Liver (tissue), 8 donors: ENCODE measurements at regions not wholly inside any gene's neighbourhood (a gene's known extent, or its start where the extent isn't known, plus 50 kb on each side); places are given as distances from the start of the nearest gene placed in this dataset.

ENCODE experiments used
- DNase-seq: peaks from one replicate; pipeline ENCODE4 v3.0.0-alpha.2; 2017; ENCODE audit warnings: low spot score
- H3K27ac ChIP-seq, 2 donors: one replicate each; pipeline ENCODE4 v1.7.0; 2013; ENCODE audit warnings: inconsistent platforms in 2 of 2, low read length in 2 of 2, control low read depth in 1 of 2, low read depth in 1 of 2, mild to moderate bottlenecking in 1 of 2
- H3K27me3 ChIP-seq, 4 donors: one replicate each; pipeline versions ENCODE4 v1.6.1 to v1.7.0; 2013; ENCODE audit warnings: low read length in 3 of 4, inconsistent platforms in 1 of 4, mild to moderate bottlenecking in 1 of 4, moderate library complexity in 1 of 4; ENCODE audit not compliant: control insufficient read depth in 4 of 4, insufficient read depth in 4 of 4
- H3K36me3 ChIP-seq, 4 donors: one replicate each; pipeline versions ENCODE4 v1.6.1 to v1.7.0; 2013; ENCODE audit warnings: low read length in 3 of 4, mild to moderate bottlenecking in 3 of 4, low read depth in 1 of 4, moderate library complexity in 1 of 4; ENCODE audit not compliant: control insufficient read depth in 4 of 4, insufficient read depth in 3 of 4
- H3K4me1 ChIP-seq, 4 donors: one replicate each; pipeline versions ENCODE4 v1.6.1 to v1.7.0; 2013; ENCODE audit warnings: low read length in 3 of 4, mild to moderate bottlenecking in 3 of 4, moderate library complexity in 1 of 4; ENCODE audit not compliant: control insufficient read depth in 4 of 4, insufficient read depth in 4 of 4
- H3K4me3 ChIP-seq, 3 donors: one replicate each; pipeline versions ENCODE4 v1.6.1 to v1.7.0; 2013; ENCODE audit warnings: low read length in 3 of 3, control low read depth in 1 of 3, low read depth in 1 of 3, mild to moderate bottlenecking in 1 of 3
- H3K9ac ChIP-seq, 2 donors: one replicate each; pipeline ENCODE4 v1.7.0; 2013; ENCODE audit warnings: low read length in 2 of 2, mild to moderate bottlenecking in 2 of 2, moderate library complexity in 2 of 2, control low read depth in 1 of 2, low read depth in 1 of 2
- H3K9me3 ChIP-seq, 4 donors: one replicate each; pipeline versions ENCODE4 v1.6.1 to v1.7.0; 2013; ENCODE audit warnings: low read length in 3 of 4; ENCODE audit not compliant: control insufficient read depth in 4 of 4
- EGR1 ChIP-seq, 2 donors: IDR thresholded peaks; 2 replicates each; pipeline ENCODE4 v1.6.1; 2016 to 2018; ENCODE audit warnings: antibody characterized with exemption in 2 of 2, low read depth in 2 of 2
- FOXA2 ChIP-seq: IDR thresholded peaks from 2 replicates; pipeline ENCODE4 v1.6.1; 2016; ENCODE audit warnings: antibody characterized with exemption
- GABPA ChIP-seq, 2 donors: IDR thresholded peaks in 1 of 2; conservative IDR thresholded peaks in 1 of 2; 2 replicates each; pipeline ENCODE4 v1.6.1; 2016; ENCODE audit warnings: antibody characterized with exemption in 2 of 2, mild to moderate bottlenecking in 1 of 2, moderate library complexity in 1 of 2
- HNF4A ChIP-seq, 2 donors: conservative IDR thresholded peaks; 2 replicates each; pipeline ENCODE4 v1.6.1; 2016; ENCODE audit warnings: antibody characterized with exemption in 2 of 2, mild to moderate bottlenecking in 2 of 2
- HNF4G ChIP-seq: IDR thresholded peaks from 2 replicates; pipeline ENCODE4 v1.6.1; 2016; ENCODE audit warnings: antibody characterized with exemption
- NR2F2 ChIP-seq: IDR thresholded peaks from 2 replicates; pipeline ENCODE4 v1.6.1; 2016; ENCODE audit warnings: antibody characterized with exemption
- RAD21 ChIP-seq, 2 donors: IDR thresholded peaks; 2 replicates each; pipeline ENCODE4 v1.6.1; 2016; ENCODE audit warnings: antibody characterized with exemption in 2 of 2, mild to moderate bottlenecking in 2 of 2
- RXRA ChIP-seq, 2 donors: IDR thresholded peaks; 2 replicates each; pipeline ENCODE4 v1.6.1; 2017 to 2018; ENCODE audit warnings: antibody characterized with exemption in 2 of 2, mild to moderate bottlenecking in 1 of 2
- TAF1 ChIP-seq: conservative IDR thresholded peaks from 2 replicates; pipeline ENCODE4 v1.6.1; 2016; ENCODE audit warnings: antibody characterized with exemption, mild to moderate bottlenecking
- YY1 ChIP-seq: IDR thresholded peaks from 2 replicates; pipeline ENCODE4 v1.6.1; 2016; ENCODE audit warnings: antibody characterized with exemption, mild to moderate bottlenecking
- WGBS: extraction: QIAGEN DNeasy Blood & Tissue Kit; methylation state at CpG from one replicate; pipeline ENCODE4 v1.1.7; 2013; 5-methylcytosine and 5-hydroxymethylcytosine counted together
- TF ChIP-seq, protein P1 (sequence below): IDR thresholded peaks from 2 replicates; pipeline ENCODE4 v1.6.1; 2016; ENCODE audit warnings: antibody characterized with exemption
- TF ChIP-seq, protein P2 (sequence below): IDR thresholded peaks from 2 replicates; pipeline ENCODE4 v1.6.1; 2016; ENCODE audit warnings: antibody characterized with exemption, mild to moderate bottlenecking
- TF ChIP-seq, protein P3 (sequence below): IDR thresholded peaks from 2 replicates; pipeline ENCODE4 v1.6.1; 2016; ENCODE audit warnings: antibody characterized with exemption
- TF ChIP-seq, protein P4 (sequence below): fragments of 150-350 bp; IDR thresholded peaks from 2 replicates; pipeline ENCODE4 v1.5.1; 2017; ENCODE audit warnings: improper control_type of control experiment, low read depth, low read length; ENCODE audit not compliant: missing input control
- TF ChIP-seq, protein P5 (sequence below): IDR thresholded peaks from 2 replicates; pipeline ENCODE4 v1.6.1; 2016; ENCODE audit warnings: antibody characterized with exemption
- donor health status: healthy.
- donor health status: healthy.
- donor health status: healthy.
- donor health status: healthy.
- donor health status: healthy.

DNA sequence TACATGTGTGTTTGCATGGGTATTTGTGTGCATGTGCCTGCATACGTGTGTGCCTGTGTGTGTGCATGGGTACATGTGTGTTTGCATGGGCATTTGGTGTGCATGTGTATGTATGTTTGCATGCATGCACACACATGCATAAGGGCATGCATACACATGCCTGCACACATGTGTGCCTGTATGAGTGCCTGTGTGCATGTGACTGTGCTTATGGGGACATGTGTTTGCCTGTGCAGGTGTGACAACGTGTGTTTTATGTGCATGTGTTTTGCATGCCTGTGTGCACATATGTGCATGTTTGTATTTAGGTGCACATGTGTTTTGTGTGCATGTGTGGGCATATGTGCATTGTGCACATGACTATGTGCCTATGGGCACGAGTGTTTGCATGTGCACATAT lies 165.7 kb downstream of the ERMARD start:
- TF ChIP-seq, protein P1, sequence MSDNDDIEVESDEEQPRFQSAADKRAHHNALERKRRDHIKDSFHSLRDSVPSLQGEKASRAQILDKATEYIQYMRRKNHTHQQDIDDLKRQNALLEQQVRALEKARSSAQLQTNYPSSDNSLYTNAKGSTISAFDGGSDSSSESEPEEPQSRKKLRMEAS = no peak
- TF ChIP-seq, protein P2, sequence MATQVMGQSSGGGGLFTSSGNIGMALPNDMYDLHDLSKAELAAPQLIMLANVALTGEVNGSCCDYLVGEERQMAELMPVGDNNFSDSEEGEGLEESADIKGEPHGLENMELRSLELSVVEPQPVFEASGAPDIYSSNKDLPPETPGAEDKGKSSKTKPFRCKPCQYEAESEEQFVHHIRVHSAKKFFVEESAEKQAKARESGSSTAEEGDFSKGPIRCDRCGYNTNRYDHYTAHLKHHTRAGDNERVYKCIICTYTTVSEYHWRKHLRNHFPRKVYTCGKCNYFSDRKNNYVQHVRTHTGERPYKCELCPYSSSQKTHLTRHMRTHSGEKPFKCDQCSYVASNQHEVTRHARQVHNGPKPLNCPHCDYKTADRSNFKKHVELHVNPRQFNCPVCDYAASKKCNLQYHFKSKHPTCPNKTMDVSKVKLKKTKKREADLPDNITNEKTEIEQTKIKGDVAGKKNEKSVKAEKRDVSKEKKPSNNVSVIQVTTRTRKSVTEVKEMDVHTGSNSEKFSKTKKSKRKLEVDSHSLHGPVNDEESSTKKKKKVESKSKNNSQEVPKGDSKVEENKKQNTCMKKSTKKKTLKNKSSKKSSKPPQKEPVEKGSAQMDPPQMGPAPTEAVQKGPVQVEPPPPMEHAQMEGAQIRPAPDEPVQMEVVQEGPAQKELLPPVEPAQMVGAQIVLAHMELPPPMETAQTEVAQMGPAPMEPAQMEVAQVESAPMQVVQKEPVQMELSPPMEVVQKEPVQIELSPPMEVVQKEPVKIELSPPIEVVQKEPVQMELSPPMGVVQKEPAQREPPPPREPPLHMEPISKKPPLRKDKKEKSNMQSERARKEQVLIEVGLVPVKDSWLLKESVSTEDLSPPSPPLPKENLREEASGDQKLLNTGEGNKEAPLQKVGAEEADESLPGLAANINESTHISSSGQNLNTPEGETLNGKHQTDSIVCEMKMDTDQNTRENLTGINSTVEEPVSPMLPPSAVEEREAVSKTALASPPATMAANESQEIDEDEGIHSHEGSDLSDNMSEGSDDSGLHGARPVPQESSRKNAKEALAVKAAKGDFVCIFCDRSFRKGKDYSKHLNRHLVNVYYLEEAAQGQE = no peak
- TF ChIP-seq TAF1 (no peak), YY1 (no peak), EGR1 (IDR thresholded peaks at IDR 0.05; ENCODE audit: low read depth in 2 of 2) (no peak), FOXA2 (no peak), NR2F2 (no peak), HNF4G (no peak), RAD21 (IDR thresholded peaks at IDR 0.05) (no peak), RXRA (IDR thresholded peaks at IDR 0.05) (no peak), GABPA (IDR thresholded peaks at IDR 0.05 in 1 of 2, conservative IDR thresholded peaks at IDR 0.05 in 1 of 2) (no peak), HNF4A (conservative IDR thresholded peaks at IDR 0.05) (no peak)
- TF ChIP-seq, protein P3, sequence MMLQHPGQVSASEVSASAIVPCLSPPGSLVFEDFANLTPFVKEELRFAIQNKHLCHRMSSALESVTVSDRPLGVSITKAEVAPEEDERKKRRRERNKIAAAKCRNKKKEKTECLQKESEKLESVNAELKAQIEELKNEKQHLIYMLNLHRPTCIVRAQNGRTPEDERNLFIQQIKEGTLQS = no peak
- TF ChIP-seq, protein P4, sequence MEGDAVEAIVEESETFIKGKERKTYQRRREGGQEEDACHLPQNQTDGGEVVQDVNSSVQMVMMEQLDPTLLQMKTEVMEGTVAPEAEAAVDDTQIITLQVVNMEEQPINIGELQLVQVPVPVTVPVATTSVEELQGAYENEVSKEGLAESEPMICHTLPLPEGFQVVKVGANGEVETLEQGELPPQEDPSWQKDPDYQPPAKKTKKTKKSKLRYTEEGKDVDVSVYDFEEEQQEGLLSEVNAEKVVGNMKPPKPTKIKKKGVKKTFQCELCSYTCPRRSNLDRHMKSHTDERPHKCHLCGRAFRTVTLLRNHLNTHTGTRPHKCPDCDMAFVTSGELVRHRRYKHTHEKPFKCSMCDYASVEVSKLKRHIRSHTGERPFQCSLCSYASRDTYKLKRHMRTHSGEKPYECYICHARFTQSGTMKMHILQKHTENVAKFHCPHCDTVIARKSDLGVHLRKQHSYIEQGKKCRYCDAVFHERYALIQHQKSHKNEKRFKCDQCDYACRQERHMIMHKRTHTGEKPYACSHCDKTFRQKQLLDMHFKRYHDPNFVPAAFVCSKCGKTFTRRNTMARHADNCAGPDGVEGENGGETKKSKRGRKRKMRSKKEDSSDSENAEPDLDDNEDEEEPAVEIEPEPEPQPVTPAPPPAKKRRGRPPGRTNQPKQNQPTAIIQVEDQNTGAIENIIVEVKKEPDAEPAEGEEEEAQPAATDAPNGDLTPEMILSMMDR = no peak
- TF ChIP-seq, protein P5, sequence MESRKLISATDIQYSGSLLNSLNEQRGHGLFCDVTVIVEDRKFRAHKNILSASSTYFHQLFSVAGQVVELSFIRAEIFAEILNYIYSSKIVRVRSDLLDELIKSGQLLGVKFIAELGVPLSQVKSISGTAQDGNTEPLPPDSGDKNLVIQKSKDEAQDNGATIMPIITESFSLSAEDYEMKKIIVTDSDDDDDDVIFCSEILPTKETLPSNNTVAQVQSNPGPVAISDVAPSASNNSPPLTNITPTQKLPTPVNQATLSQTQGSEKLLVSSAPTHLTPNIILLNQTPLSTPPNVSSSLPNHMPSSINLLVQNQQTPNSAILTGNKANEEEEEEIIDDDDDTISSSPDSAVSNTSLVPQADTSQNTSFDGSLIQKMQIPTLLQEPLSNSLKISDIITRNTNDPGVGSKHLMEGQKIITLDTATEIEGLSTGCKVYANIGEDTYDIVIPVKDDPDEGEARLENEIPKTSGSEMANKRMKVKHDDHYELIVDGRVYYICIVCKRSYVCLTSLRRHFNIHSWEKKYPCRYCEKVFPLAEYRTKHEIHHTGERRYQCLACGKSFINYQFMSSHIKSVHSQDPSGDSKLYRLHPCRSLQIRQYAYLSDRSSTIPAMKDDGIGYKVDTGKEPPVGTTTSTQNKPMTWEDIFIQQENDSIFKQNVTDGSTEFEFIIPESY = no peak

More for the DNA sequence above, 165.7 kb downstream of the ERMARD start:
- Histone ChIP-seq H3K27me3 (no peaks in the 10 kb centered on the region), H3K27ac (no peak overlapping the region), H3K4me3 (no peak overlapping the region), H3K4me1 (peaks cover 8 to 65% (median 47%) of the 10 kb centered on the region in 4 donors), H3K36me3 (no peaks in the 10 kb centered on the region), H3K9me3 (no peaks in the 10 kb centered on the region), H3K9ac (no peak overlapping the region)
- DNase-seq = no peak
- 93% methylated on average over 3 of the region's 3 CpGs for WGBS
